Colonic mucosa (tissue), 4 donors: ENCODE measurements at regions not wholly inside any gene's neighbourhood (a gene's known extent, or its start where the extent isn't known, plus 50 kb on each side); places are given as distances from the start of the nearest gene placed in this dataset.

Experiments used
- DNase-seq: peaks from one replicate; pipeline ENCODE4 v3.0.0-alpha.2; 2020
- H3K27ac ChIP-seq: fragments of 200-600 bp; one replicate; pipeline ENCODE4 v1.8.0; 2021
- H3K27me3 ChIP-seq: fragments of 200-600 bp; one replicate; pipeline ENCODE4 v1.8.0; 2021
- H3K36me3 ChIP-seq: fragments of 200-600 bp; one replicate; pipeline ENCODE4 v1.8.0; 2021
- H3K4me1 ChIP-seq: fragments of 200-600 bp; one replicate; pipeline ENCODE4 v1.8.0; 2021; ENCODE audit warnings: mild to moderate bottlenecking
- H3K4me3 ChIP-seq: fragments of 200-600 bp; one replicate; pipeline ENCODE4 v1.8.0; 2021
- H3K9ac ChIP-seq, 2 donors: one replicate each; pipeline ENCODE4 v1.7.0; 2013; ENCODE audit warnings: control low read depth in 2 of 2, low read depth in 2 of 2, low read length in 2 of 2
- H3K9me3 ChIP-seq: fragments of 200-600 bp; one replicate; pipeline ENCODE4 v1.8.0; 2021
- intact Hi-C: fragments of 100-400 bp; cut with DNase I; formaldehyde crosslinking; loops from one replicate; pipeline ENCODE4 v1.14.1; 2022
- TF ChIP-seq, protein P1 (sequence below): fragments of 200-600 bp; IDR thresholded peaks from one replicate; pipeline ENCODE4 v1.8.0; 2022; ENCODE audit warnings: antibody characterized with exemption, mild to moderate bottlenecking
- donor health status: healthy.
- donor health status: DM: no; HTN: no; CAD: no.
- donor health status: DM: no; HTN: no; CAD: no.

DNA sequence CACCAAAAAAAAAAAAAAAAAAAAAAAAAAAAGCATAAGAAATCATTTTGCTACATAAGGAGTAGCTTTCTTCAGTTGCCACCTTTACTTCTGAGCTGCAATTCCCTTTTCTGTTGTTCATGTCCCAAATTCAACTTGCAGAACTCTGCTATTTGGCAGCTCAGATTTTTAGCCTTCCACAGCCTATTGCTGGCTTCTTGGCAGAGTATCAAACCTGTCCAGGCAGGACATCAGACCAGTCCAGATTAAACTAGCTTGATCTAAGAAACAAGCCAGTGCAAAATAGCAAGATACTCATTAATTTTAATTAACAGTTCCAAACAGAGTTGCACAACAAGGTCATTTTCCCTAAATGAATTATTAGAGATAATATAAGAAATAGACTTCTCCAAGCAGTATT lies 123.6 kb upstream of the NR3C2 start:
- Histone ChIP-seq H3K27ac (no peak overlapping the region), H3K4me1 (no peaks in the 10 kb centered on the region), H3K36me3 (no peaks in the 10 kb centered on the region), H3K9me3 (no peaks in the 10 kb centered on the region), H3K9ac (no peak overlapping the region), H3K4me3 (no peak overlapping the region), H3K27me3 (no peaks in the 10 kb centered on the region)
- intact Hi-C loops = no loop called here
- no peak for DNase-seq
- TF ChIP-seq, protein P1, sequence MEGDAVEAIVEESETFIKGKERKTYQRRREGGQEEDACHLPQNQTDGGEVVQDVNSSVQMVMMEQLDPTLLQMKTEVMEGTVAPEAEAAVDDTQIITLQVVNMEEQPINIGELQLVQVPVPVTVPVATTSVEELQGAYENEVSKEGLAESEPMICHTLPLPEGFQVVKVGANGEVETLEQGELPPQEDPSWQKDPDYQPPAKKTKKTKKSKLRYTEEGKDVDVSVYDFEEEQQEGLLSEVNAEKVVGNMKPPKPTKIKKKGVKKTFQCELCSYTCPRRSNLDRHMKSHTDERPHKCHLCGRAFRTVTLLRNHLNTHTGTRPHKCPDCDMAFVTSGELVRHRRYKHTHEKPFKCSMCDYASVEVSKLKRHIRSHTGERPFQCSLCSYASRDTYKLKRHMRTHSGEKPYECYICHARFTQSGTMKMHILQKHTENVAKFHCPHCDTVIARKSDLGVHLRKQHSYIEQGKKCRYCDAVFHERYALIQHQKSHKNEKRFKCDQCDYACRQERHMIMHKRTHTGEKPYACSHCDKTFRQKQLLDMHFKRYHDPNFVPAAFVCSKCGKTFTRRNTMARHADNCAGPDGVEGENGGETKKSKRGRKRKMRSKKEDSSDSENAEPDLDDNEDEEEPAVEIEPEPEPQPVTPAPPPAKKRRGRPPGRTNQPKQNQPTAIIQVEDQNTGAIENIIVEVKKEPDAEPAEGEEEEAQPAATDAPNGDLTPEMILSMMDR = no peak

DNA sequence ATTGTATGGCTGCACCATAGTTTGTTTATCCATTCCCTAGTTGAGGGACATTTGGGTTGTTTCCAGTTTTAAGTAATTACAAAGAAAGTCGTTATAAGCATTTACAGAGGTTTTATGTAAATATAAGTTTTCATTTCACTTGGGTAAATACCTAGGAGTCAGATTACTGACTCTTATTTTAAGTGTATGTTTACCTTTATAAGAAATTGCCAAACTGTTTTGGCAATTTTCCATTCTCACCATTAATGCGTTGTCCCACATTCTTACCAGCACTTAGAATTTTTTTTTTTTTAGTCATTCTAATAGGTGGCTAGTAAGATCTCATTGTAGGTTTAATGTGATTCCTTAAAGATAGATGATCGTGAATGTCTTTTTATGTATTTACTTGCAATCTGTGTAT lies 121.5 kb upstream of the NR3C2 start:
- TF ChIP-seq, protein P1 = no peak
- intact Hi-C loops = no loop called here
- Histone ChIP-seq H3K9me3 (no peaks in the 10 kb centered on the region), H3K36me3 (no peaks in the 10 kb centered on the region), H3K4me3 (no peak overlapping the region), H3K4me1 (no peaks in the 10 kb centered on the region), H3K9ac (no peak overlapping the region), H3K27me3 (no peaks in the 10 kb centered on the region), H3K27ac (no peak overlapping the region)
- no peak for DNase-seq

DNA sequence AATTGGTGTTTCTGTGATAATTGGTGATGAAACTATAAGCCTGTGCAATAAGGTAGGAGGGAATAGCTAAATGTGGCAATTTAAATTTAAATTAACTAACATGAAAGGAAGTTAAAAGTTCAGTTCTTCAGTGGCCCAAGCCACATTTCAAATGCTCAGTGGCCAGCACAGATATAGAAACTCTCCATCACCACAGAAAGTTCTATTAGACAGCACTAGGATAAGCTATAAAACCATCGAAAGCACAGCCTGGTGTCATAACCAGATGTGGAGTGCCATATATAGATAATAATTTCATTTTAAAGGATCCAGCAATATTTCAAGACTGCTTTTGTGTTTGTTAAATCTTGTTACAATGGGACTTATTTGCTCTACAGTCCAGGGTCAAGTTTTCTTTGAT lies 119.3 kb upstream of the NR3C2 start:
- H3K4me1 ChIP-seq = no peaks in the 10 kb centered on the region
- no peak overlapping the region for H3K9ac ChIP-seq
- no peak overlapping the region for H3K27ac ChIP-seq
- intact Hi-C loops = no loop called here
- no peak overlapping the region for H3K4me3 ChIP-seq
- H3K27me3 ChIP-seq = no peaks in the 10 kb centered on the region
- TF ChIP-seq, protein P1 = no peak
- H3K36me3 ChIP-seq = no peaks in the 10 kb centered on the region
- no peak for DNase-seq
- H3K9me3 ChIP-seq = no peaks in the 10 kb centered on the region

DNA sequence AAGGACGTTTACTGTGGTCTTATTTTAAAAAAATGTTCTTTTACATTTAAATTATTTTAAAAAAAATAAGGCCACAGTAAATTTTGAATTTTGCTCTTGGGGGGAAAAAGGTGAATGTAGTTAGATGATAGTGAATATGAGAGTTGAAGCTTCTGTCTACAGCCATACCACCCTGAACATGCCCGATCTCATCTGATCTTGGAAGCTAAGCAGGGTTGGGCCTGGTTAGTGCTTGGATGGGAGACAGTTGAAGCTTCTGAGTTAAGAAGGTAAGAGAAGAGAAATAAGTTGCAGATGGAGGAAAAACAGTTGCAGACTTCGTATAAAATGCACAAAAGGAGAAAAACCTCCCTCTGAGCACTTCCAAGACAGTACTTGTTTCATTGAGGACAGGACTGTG lies 115.6 kb upstream of the NR3C2 start:
- no peaks in the 10 kb centered on the region for H3K36me3 ChIP-seq
- no peaks in the 10 kb centered on the region for H3K4me1 ChIP-seq
- no peak for DNase-seq
- H3K9ac ChIP-seq = no peak overlapping the region
- TF ChIP-seq, protein P1 = no peak
- no peaks in the 10 kb centered on the region for H3K27me3 ChIP-seq
- no peak overlapping the region for H3K4me3 ChIP-seq
- H3K9me3 ChIP-seq = no peaks in the 10 kb centered on the region
- intact Hi-C loops = no loop called here
- H3K27ac ChIP-seq = no peak overlapping the region

DNA sequence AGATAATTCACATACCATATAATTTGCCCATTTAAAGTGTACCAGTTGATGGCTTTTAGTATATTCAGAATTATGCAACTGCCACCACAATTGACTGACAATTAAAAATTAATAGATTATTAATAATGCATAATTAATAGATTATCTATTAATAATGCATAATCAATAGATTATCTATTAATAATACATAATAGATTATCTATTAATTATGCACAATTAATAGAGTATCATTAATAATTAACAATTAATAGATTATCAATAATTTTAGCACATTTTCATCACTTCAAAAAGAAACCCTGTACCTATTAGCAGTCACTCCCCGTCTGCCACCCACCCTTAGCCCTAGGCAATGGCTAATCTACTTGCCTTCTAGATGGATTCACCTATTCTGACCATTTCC lies 108.6 kb upstream of the NR3C2 start:
- no peaks in the 10 kb centered on the region for H3K9me3 ChIP-seq
- TF ChIP-seq, protein P1 = no peak
- intact Hi-C loops = no loop called here

More for the DNA sequence above, 108.6 kb upstream of the NR3C2 start:
- H3K36me3 ChIP-seq = no peaks in the 10 kb centered on the region
- H3K4me1 ChIP-seq = no peaks in the 10 kb centered on the region
- no peak overlapping the region for H3K27ac ChIP-seq
- no peak for DNase-seq
- no peak overlapping the region for H3K4me3 ChIP-seq
- H3K27me3 ChIP-seq = no peaks in the 10 kb centered on the region
- H3K9ac ChIP-seq = no peak overlapping the region
